GM12891 (cell line): ENCODE measurements at regions not wholly inside any gene's neighbourhood (a gene's known extent, or its start where the extent isn't known, plus 50 kb on each side); places are given as distances from the start of the nearest gene placed in this dataset.

Experiments
- PAX5 ChIP-seq: IDR thresholded peaks from 2 replicates; pipeline ENCODE4 v1.6.1; 2011; ENCODE audit warnings: low read length, moderate library complexity, mild to moderate bottlenecking; ENCODE audit not compliant: insufficient read depth, severe bottlenecking
- POLR2A ChIP-seq: IDR thresholded peaks from 2 replicates; pipeline ENCODE4 v1.6.1; 2011; ENCODE audit warnings: low read depth, low read length, control low read depth
- POLR2AphosphoS5 ChIP-seq: IDR thresholded peaks from 2 replicates; pipeline ENCODE4 v1.6.1; 2011; ENCODE audit warnings: low read depth, low read length, control low read depth
- SPI1 ChIP-seq: IDR thresholded peaks from 2 replicates; pipeline ENCODE4 v1.6.1; 2011; ENCODE audit warnings: low read depth, low read length, control low read depth
- TAF1 ChIP-seq: IDR thresholded peaks from 2 replicates; pipeline ENCODE4 v1.6.1; 2011; ENCODE audit warnings: low read depth, low read length, control low read depth

DNA sequence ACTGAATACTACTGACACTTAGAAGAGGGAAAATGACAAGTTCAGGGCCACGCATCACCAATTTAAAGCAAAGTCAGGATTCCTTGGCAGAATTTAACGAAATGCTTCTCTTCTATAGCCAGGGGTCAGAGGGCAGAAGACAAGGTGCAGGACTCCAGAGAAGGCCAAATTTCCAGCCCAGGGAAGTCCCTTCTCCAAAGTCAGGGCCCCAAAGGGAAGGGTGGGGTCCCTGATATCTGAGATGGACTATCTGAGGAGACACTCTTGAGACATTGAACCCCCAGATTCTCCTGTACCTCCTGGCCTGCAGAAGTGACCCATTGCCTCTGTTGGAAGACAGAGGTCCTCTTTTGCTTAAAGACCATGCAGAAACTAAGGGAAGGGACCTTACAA is 91.2 kb downstream of the RPS6KA4 start:
- no peak for TF ChIP-seq POLR2A
- TF ChIP-seq SPI1: no peak
- no peak for TF ChIP-seq PAX5
- no peak for TF ChIP-seq TAF1
- TF ChIP-seq POLR2AphosphoS5: no peak
